Neural progenitor cell (in vitro differentiated cells): ENCODE measurements at regions not wholly inside any gene's neighbourhood (a gene's known extent, or its start where the extent isn't known, plus 50 kb on each side); places are given as distances from the start of the nearest gene placed in this dataset.

Experiments used
- CTCF ChIP-seq: fragments of 200-600 bp; sonication (generic); IDR thresholded peaks from 2 replicates; pipeline ENCODE4 v1.5.1; 2017; ENCODE audit warnings: antibody characterized with exemption, mild to moderate bottlenecking
- EZH2 ChIP-seq: fragments of 200-600 bp; sonication (generic); IDR thresholded peaks from 2 replicates; pipeline ENCODE4 v1.6.1; 2017; ENCODE audit warnings: antibody characterized with exemption, mild to moderate bottlenecking, moderate library complexity

GRCh38 chr1:219790834-219791615, 137.3 kb downstream of the SLC30A10 start:
- TF ChIP-seq CTCF = no peak
- no peak for TF ChIP-seq EZH2
